GM19463 (cell line): ENCODE measurements at regions not wholly inside any gene's neighbourhood (a gene's known extent, or its start where the extent isn't known, plus 50 kb on each side); places are given as distances from the start of the nearest gene placed in this dataset.
A peak's percentile ranks its signal among the peaks of the same experiment; 100 is the strongest.
"Not testable (repeated sequence)": the region's sequence is repeated elsewhere in the genome, so short reads cannot be mapped to it uniquely, and the experiment has no call there.

Experiments
- ATAC-seq: cut with Tn5 transposase; IDR thresholded peaks from one replicate; pipeline ENCODE4 v1.9.1; 2021; ENCODE audit warnings: mild to moderate bottlenecking, moderate library complexity; ENCODE audit not compliant: unreplicated experiment

DNA sequence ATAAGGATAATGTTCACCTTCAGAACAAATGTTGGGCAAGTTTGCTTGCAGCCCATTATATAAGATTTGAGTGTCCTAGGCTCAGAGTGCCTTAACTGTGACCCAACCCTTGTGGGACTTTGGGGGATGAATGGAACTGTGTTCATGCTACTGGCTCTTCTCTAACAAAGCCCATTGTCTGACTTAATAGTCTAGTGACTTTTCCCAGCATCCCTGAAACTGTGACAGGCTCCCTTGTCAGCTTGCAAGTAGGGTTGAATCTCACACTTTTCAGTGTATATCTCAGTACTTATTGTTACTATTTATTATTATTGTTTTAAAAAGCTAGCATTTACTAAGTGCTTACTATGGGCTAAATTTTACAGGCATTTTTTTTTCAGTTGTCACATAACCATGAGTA is 1488.2 kb downstream of the KHDRBS2 start:
- not testable (repeated sequence) for ATAC-seq

DNA sequence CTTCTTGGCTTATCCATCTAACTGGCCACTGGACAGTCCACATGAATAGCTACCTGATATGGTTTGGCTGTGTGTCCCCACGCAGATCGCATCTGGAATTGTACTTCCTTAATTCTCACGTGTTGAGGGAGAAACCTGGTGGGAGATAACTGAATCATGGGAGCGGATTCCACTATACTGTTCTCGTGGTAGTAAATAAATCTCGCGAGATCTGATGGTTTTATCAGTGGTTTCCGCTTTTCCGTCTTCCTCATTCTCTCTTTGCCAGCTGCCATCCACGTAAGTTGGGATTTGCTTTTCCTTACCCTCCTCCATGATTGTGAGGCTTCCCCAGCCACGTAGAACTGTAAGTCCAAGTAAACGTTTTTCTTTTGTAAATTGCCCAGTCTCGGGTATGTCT is 1496.4 kb downstream of the KHDRBS2 start:
- not testable (repeated sequence) for ATAC-seq

DNA sequence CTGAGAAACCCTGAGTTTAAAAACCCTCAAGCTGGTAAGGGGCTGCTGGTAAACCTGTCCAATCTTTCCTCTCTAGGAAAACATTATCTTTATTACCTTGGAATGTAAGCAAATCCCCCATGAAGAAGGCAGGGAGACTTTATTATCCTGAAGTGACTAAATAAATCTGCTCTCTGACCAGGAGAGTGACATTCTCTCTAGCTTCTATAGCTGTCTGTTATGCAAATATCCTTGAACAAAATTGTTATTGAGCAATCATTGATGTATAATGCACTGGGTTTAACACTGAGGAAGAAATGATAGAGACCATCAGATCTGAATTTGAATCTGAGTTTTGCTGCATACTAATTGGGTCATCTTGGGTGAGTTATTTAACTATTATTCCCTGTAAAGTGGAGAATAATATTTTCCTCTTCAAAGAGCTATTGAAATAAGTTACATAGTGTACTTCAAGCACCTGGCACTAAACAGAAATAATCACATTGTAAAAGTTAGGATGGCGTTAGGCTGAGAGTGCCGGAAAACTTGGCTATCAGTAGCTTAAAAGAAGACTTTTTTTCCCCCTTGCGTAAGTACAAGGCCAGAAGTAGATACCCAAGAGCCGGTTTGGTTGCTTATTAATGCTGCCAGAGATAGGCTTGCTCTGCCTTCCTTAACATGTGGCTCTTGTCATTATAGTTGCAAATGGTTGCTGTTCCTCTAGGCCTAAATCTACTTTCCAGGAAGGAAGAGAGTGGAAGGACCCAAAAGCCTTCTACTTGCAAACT is 1503.1 kb downstream of the KHDRBS2 start:
- ATAC-seq, result not testable (repeated sequence)

DNA sequence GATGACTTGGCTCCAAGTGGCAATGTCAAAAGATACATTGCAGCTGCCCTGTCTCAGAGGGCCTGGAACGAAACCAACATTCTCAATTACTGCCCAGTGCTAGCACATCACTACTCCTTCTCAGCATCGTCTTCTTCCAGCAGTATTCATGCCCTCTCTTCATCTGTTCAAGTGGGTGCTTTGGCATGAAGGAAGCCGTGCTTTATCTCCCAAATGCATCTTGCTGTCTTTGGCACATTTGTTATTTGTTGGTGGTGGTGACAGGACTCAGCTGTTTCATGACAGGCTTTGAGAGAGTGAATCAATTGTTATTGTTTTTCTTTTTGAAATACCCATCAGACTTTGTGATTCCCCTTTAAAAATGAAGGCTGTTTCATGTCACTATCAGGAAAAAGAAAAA is 1506.4 kb downstream of the KHDRBS2 start:
- ATAC-seq, result not testable (repeated sequence)

DNA sequence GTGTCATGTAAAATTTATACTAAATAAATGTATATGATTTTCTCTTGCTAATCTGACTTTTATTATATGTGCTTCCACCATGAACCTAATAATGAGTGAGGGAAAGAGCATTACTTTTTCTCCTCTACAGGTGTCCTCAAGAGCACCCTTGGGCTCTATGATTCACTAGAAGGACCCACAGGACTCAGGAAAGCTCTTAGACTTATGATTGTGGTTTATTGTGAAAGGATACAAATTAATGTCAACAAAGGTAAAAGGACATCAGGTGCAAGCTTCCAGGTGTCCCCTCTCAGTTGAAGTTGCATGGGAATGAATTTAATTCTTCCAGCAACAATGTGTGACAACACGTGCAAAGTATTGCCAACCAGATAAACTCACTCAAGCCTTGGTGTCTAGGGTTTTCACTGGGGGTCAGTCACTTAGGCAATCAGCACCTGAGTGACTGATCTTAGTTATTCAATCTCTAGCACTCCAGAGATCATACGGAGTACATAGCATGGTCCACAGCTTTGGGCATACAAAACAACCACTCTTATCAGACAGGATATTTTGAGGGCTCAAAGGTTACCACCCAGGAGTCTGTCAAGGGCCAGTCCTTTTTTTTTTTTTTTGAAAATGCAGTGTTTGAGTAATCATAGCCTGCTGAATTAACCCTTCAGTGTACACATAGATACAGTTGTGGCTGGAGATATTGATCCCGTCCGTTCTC is 1518.1 kb downstream of the KHDRBS2 start:
- not testable (repeated sequence) for ATAC-seq

DNA sequence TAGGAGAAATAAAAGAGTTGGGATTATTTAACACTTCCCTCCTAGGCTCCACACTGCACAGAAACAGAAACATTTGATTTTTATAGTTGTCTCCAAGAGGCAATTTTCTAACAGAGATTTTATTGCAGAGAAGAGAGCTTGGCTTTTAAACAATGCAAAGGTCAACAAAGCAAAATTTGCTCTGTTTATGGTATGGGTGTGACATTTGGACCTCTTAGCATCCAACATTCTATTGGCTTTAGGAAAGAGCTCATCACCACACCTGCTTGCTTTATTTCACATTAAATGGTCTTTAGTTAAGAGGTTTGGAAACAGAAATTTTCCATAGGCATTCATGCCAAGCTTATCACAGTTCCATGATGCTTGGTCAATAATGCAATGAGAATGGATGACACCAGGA is 1520.7 kb downstream of the KHDRBS2 start:
- ATAC-seq, result not testable (repeated sequence)

DNA sequence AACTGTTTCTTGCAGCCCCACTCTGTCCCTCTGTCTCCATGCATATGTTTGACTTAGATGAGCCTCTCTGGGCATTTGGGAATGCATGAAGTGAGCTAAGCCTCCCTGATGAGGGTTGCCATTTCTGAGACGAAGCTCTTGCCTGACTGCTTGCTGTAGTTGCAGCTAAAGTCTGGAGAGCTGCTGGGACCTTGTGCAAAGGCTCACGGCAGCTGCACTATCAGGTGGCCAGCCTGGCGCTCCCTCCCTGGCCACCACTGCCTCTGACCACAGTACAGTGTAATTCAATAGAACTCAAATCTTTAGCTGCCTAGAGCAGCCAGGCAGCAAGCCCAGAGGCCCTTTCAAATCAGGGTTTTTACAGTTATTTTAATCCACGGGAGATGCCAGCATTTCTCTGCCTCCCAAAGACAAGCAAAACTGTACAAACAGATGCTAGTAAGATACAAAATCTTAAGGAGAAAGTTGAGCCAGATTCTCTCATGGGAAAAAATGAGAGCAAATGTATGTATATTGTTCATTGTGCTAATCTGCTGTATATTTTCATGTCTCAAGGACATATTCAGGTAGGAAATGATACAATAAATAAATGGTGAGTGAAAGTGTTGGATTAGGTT is 1522.5 kb downstream of the KHDRBS2 start:
- ATAC-seq, result not testable (repeated sequence)

DNA sequence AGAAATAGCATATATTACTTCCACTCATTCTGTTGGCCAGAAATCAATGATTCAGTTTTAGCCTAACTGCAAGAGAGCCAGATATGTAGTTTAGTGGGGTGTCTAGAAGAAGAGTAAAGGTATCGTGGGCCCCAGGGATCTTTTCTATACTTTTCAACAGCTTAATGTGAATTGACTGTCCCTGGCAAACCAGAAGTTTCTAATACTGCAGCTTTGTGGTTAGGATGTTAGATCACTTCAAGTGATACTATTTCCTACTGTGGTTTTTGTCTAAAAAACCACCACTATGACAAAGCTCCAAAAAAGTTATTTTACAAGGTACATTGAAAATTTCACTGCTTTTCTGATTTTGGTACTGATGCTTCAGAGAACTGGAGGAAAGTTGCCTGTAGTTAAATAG is 1525.1 kb downstream of the KHDRBS2 start:
- not testable (repeated sequence) for ATAC-seq

DNA sequence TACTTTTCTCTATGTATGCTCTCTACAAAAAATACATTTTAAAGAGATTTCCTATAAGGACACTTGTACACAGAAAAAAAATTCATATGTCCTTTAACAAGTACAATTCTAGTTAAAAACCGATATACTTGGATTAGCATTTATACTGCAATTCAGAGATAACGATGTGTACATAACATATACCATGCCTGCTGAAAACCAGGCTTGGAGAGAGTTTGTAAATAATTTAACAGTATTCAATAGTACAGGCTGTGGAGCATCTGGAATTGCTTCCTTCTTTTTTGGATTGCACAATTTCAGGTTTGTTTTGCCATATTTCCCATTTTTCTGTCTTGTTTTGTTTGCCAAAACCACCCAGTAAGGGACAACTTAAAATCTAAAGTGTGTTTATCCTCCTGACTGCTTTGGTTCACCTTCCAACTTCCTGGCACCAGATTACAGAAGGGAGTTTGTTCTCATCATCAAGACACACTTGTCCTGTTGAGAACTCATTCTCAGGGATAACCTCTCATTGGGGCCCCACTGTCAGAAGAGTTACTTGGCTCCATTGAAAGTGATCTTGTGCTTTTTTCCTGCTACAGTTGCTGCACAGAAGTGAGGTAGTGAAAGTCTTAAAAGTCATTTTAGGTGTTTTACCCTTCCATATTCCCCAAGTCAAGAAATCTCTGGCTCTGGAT is 1526.7 kb downstream of the KHDRBS2 start:
- ATAC-seq, result not testable (repeated sequence)

DNA sequence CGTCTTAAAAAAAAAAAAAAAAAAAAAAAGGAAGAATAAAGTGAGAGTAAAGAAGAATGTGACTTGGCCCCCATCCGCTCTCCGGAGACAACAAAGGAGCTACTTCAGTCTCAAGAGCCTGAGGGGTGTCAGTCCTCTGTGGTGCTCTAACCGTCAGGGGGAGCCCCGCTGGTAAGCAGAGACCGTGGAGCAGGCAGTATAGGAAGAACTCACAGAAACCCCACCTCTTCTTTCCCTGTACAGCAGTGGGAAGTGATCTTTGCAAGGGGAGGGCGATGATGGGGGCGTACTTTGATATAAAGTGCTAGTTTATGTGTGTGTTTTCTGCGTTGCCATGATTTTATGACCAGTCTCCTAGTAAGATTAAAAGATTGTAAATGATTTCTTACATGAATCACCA is 1527.3 kb downstream of the KHDRBS2 start:
- not testable (repeated sequence) for ATAC-seq

DNA sequence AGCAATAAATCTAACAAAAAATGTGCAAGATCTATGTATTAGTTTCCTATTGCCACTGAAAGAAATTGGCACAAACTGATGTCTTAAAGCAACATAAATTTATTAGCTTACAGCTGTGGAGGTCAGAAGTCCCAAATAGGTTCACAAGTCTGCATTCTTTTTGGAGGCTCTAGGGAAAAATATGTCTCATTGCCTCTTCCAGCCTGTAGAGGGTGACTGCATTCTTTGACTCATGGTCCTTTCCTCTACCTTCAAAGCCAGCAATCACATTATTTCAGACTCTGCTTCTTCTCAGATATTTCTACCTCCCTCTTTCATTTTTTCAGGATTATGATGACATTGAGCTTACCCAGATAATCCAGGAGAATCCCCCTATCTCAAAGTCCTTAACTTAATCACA is 1531.1 kb downstream of the KHDRBS2 start:
- no peak for ATAC-seq

DNA sequence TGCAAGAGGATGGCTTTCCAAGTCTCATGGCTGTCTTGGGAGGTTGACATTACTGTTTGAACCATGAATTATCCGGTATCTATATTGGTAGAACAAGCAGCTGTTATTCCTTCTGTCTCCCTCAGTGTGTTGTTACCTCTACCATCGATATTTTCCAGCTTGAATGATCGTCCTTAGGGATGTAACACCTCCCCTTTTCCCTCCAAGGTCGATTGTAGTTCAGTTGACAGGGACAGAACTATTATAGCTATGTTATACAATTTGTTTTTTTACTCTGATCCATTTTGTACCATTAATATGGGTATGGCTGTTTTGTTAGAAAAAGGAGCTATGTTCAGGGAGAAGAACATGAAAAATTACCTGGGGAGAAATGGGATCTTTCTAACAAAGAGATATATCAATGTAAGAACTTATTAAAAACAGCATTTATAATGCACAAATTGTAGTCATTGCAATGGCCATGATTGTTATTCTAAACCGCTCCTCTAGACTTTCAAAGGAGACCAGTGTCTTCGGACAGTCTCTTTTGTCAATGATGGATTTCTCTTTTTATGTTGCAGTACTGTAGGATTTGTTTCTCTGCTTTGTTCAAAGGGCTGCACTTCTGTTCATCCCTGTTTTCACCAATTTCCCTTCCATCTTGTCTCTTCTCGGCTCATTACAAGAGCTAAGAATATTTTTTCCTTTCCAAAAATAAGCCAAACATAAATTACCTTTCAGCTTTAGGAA is 1535.5 kb downstream of the KHDRBS2 start:
- not testable (repeated sequence) for ATAC-seq

DNA sequence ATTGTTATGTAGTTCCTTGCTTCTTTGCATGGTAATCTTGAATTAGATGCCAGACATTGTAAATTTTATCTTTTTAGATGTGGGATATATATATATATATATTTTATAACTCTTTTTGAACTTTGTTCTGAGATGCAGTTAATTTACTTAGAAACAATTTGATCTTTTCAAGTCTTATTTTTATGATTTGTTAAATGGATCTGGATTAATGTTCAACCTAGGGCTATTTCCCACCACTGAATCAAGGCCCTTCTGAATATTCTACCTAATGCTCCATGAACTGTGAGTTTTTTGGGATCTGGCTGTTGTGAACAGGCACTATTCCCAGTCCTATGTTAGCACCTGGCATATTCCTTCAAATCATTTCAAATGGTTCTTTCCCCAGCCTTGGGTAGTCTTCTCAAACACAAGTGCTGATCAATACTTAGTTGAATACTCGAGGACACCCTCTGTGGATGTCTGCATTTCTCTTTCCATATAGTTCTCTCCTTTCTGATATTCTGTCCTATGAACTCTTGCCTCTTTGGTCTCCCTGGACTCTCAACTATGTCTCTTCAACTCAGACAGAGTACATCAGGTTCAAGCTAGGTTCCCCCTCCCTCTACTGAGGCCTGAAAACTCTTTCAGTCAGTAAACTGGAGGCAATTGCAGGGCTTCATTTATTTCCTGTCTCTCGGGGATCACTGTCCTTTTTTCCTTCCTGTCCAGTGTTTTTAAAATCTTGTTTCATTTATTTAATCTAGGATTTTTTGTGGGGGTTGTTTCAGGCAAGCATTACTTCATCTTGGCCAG is 1538.1 kb downstream of the KHDRBS2 start:
- ATAC-seq, result not testable (repeated sequence)

DNA sequence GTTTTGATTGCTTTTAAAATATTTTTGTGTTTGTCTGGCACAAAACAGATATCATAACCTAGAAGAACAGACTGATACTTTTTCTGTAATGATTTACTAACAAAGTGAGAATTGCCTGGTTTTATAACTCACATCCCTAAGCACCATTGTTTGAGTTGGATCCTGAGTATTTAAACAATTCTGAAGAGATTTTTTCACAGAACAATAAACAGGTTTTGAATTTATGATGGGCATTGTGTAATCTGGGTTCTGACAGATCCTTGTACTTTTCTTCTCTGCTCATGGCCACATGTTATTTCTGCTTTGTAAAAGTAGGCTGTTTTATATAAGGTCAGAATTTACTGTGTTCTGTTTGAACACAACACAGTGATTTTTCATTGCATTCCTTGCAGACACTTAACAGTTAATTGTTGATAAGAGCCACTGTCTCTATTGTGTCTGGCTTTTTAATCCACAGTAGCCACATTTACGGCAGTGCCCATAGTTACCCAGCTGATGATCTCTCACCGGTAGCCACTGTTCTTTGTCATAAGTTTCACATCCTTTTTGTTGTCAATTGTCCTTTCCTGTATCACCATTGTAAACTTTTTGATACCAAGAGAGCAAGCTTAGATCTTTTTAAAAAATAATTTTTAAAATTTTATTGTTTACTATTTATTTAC is 1548.1 kb downstream of the KHDRBS2 start:
- ATAC-seq, result peak; percentile 73

DNA sequence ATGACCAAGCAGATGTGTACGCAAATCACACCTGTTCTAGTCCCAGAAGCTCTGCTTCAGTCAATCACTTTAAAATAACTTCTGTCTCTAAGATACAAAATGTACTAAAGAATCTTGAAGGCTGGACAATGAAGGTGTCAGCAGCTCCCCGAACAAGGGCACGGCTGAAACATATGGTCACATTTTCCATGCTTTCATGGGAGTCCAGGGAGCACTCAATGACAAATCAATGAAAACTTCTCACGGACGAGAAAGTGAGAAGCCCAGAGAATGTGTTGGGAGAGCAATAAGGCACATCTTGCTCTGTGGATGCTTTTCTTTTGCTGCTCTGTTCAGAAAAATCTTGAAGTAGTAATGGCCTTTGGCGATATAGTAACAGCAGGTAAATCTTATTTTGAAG is 1548.7 kb downstream of the KHDRBS2 start:
- not testable (repeated sequence) for ATAC-seq

DNA sequence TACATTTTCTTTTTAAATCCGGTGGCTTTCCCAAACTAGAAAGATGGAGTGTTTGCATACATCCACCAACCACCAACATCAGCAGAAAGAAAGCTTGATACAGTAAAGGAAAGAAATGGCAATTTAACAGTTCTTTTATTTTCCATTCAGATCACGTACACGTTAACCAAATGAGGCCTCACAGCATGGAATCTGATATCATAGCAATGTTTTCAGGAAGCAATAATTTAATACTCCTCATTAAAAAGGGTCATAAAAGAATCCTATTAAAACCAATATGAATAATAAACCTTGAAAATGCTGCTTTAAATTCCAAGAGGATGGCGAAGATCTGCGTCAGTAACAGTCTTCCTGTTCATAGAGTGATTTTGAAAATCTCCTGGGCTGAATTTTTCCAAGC is 1562.1 kb downstream of the KHDRBS2 start:
- ATAC-seq, result not testable (repeated sequence)

DNA sequence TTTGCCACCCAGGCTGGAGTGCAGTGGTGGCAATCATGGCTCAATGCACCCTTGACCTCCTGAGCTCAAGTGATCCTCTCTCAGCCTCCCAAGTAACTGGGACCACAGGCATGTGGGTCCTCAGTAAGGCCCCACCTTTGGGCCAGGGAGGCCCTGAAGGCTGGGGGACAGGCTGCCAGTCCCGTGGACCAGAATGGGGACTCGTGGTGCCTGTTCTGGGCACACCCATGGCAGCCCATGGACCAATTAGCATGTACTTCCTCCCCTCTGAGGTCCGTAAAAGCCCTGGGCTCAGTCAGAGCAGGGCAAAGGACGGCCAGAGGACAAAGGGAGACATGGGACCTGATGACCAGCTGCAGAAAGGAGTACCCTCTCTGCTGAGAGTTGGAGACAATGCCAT is 1590.8 kb downstream of the KHDRBS2 start:
- ATAC-seq, result no peak

DNA sequence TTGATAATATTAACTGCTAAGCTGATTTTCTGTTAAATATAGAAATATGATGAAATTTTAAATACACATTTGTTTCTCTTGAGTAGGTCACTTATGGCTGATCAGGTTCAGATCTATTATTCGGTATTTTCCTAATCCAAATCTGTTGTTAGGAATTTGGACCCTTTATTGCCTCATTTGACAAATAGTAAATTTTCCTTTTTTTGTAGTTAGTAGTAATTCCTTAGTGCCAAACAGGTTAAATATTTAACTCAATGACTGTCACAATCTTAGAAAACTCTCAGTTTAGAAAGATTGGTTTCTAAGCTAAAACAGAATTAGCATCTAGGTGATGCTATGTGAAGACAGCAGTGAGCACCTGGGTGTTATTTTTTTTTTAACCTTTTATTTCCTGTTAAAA is 1598.9 kb downstream of the KHDRBS2 start:
- no peak for ATAC-seq

DNA sequence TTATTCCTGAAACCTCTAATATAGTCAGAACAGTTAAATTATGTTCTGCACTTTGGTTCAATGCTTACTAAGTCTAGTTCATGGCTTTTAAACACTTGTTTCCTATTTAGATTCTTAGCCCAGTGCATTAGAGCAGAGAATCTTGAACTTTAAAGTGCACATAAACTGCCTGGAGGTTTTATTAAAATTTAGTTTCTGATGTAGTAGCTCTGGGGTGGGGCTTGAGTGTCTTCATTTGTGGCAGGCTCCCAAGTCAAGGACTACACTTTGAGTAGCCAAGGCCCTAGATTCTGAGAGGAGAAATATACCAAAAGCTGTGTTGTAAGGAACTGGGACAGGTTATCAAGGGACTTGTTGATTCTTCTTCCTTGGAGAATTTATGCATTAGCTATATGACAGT is 1604.2 kb downstream of the KHDRBS2 start:
- no peak for ATAC-seq
